ENCODE measurements at regions not wholly inside any gene's neighbourhood (a gene's known extent, or its start where the extent isn't known, plus 50 kb on each side); places are given as distances from the start of the nearest gene placed in this dataset.

GRCh38 chrX:7614616-7615015 is 228.4 kb upstream of the VCX start:
- TF ChIP-seq POLR2A (IDR thresholded peaks at IDR 0.05; ENCODE audit: low read depth, low read length) = no peak
- no peak for TF ChIP-seq TAF1 (IDR thresholded peaks at IDR 0.05; ENCODE audit: low read depth, low read length)
- no peak for TF ChIP-seq POLR2AphosphoS5 (IDR thresholded peaks at IDR 0.05; ENCODE audit: low read depth, low read length)

Data from GM12891 (cell line).